Body of pancreas (tissue), 4 donors: ENCODE measurements at regions not wholly inside any gene's neighbourhood (a gene's known extent, or its start where the extent isn't known, plus 50 kb on each side); places are given as distances from the start of the nearest gene placed in this dataset.

Source experiments
- ATAC-seq: fragments of 150-250 bp; one replicate; pipeline ENCODE4 v1.9.1; 2016
- DNase-seq, 4 donors: peaks; one replicate each; pipeline ENCODE4 v3.0.0-alpha.2; 2019
- H3K27ac ChIP-seq, 4 donors: fragments of 200-600 bp; sonication (generic); 1 replicate in 3 of 4; 2 replicates in 1 of 4; pipeline versions ENCODE4 v1.5.1 to v1.6.1; 2016 to 2019; ENCODE audit warnings: mild to moderate bottlenecking in 1 of 4, mixed read lengths in 1 of 4, moderate library complexity in 1 of 4
- H3K27me3 ChIP-seq, 2 donors: fragments of 200-600 bp; sonication (generic); one replicate each; pipeline ENCODE4 v1.6.0; 2016; ENCODE audit warnings: mild to moderate bottlenecking in 1 of 2
- H3K36me3 ChIP-seq, 2 donors: fragments of 200-600 bp; sonication (generic); replicated peaks in 1 of 2; 2 replicates each; pipeline ENCODE4 v1.5.1; 2016; ENCODE audit warnings: low read depth in 2 of 2; ENCODE audit not compliant: insufficient read depth in 1 of 2
- H3K4me1 ChIP-seq: fragments of 200-600 bp; sonication (generic); one replicate; pipeline ENCODE4 v1.6.0; 2016
- H3K4me3 ChIP-seq, 2 donors: fragments of 200-600 bp; sonication (generic); 1 replicate in 1 of 2; 2 replicates in 1 of 2; pipeline ENCODE4 v1.5.1; 2016 to 2019
- H3K9me3 ChIP-seq, 3 donors: fragments of 200-600 bp; sonication (generic); 1 replicate in 2 of 3; 2 replicates in 1 of 3; pipeline ENCODE4 v1.5.1; 2016
- POLR2A ChIP-seq, 3 donors: fragments of 450-650 bp; IDR thresholded peaks; one replicate each; pipeline ENCODE4 v1.6.1; 2016; ENCODE audit warnings: antibody characterized with exemption in 3 of 3, mild to moderate bottlenecking in 2 of 3
- WGBS, 2 donors: methylation state at CpG; one replicate each; pipeline ENCODE4 v1.1.5; 2017; 5-methylcytosine and 5-hydroxymethylcytosine counted together
- intact Hi-C: fragments of 100-400 bp; cut with DNase I; formaldehyde crosslinking; loops from one replicate; pipeline ENCODE4 v1.15.1; 2023
- TF ChIP-seq, protein P1 (sequence below), 7 experiments: fragments of 450-650 bp in 4 of 7; fragments of 200-600 bp in 3 of 7; sonication (generic) in 3 of 7; IDR thresholded peaks; one replicate each; pipeline ENCODE4 v1.5.1; 2016 to 2019; ENCODE audit warnings: antibody characterized with exemption in 7 of 7

DNA sequence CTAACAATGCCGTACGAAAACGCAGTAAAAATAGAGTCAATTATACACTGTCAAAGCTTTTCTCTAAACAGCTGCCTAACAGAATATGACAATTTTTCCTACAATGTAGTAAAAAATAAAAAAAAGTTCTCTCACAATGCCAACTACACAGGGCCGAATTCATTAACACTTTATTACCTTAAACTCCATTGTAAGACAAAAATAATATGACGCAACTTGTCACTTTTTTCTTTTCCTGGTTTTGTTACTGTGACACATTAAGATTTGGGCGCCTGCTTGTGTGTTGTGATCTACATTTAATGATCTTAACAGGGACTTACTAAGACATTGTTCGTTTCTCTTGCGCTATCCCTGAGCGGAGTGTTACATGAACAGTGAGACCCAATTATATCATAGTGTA, 204.1 kb downstream of the INSC start:
- H3K4me3 ChIP-seq = no peak overlapping the region
- TF ChIP-seq, protein P1, sequence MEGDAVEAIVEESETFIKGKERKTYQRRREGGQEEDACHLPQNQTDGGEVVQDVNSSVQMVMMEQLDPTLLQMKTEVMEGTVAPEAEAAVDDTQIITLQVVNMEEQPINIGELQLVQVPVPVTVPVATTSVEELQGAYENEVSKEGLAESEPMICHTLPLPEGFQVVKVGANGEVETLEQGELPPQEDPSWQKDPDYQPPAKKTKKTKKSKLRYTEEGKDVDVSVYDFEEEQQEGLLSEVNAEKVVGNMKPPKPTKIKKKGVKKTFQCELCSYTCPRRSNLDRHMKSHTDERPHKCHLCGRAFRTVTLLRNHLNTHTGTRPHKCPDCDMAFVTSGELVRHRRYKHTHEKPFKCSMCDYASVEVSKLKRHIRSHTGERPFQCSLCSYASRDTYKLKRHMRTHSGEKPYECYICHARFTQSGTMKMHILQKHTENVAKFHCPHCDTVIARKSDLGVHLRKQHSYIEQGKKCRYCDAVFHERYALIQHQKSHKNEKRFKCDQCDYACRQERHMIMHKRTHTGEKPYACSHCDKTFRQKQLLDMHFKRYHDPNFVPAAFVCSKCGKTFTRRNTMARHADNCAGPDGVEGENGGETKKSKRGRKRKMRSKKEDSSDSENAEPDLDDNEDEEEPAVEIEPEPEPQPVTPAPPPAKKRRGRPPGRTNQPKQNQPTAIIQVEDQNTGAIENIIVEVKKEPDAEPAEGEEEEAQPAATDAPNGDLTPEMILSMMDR (IDR thresholded peaks at IDR 0.05) = no peak
- TF ChIP-seq POLR2A (IDR thresholded peaks at IDR 0.05) = no peak
- no peaks in the 10 kb centered on the region for H3K36me3 ChIP-seq
- DNase-seq = no peak
- H3K27ac ChIP-seq = no peak overlapping the region
- no peaks in the 10 kb centered on the region for H3K4me1 ChIP-seq
- 86 to 91% methylated on average over 9 of the region's 9 CpGs for WGBS, 2 donors
- H3K27me3 ChIP-seq = no peaks in the 10 kb centered on the region
- ATAC-seq = no peak
- intact Hi-C loops = no loop called here
- H3K9me3 ChIP-seq = no peaks in the 10 kb centered on the region

DNA sequence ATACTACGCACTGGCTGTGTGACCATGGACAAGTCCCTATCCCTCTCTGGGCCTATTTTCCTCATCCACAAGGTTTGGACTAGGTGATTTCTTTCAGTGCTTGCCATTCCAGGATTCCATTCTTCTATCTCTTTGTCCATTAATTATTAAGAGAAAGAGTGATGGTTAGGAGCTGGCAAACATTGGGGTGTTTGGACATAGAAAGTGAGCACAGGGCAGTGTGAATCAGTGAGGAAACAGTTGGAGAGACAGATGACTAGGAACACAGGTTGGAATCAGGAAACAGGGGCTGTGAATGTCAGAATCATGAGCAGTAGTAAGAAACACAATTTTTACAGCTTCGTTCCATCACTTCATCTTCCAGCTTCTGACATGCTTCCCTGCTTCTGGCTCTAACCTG, 211.8 kb downstream of the INSC start:
- no peak overlapping the region for H3K27ac ChIP-seq
- 69 to 79% methylated on average over 2 of the region's 2 CpGs for WGBS, 2 donors
- ATAC-seq (no peak), DNase-seq (no peak)
- TF ChIP-seq, protein P1 (IDR thresholded peaks at IDR 0.05) = no peak
- TF ChIP-seq POLR2A (IDR thresholded peaks at IDR 0.05) = no peak
- no peaks in the 10 kb centered on the region for H3K36me3 ChIP-seq
- H3K27me3 ChIP-seq = no peaks in the 10 kb centered on the region
- no peak overlapping the region for H3K4me3 ChIP-seq
- no peaks in the 10 kb centered on the region for H3K4me1 ChIP-seq
- no peaks in the 10 kb centered on the region for H3K9me3 ChIP-seq
- intact Hi-C loops = loop anchor here (5.0 kb wide), 1 partner anchor 1286 kb away; no protein-coding TSS in a partner anchor

DNA sequence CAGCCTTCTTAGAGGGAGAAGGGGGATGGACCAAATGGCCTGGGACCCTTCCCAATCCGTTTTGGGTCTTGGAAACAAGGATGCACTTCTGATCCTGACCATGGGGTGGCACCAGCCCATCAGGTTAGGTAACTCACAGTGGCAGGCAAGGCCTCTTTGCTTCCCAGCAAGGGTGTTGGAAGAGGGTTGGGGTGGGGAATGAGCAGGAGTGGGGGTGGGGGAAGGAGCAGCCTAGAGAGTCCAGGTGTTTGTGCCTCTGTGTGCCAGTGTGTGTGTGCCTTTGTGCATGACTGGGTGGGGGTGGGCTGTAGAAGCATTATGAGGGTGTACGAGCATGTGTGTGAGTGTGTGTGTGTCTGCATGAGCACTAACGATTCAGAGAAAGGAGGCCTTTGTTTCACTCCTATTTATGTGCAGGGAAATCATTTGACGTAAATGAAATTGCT, 213.1 kb downstream of the INSC start:
- H3K27me3 ChIP-seq = no peaks in the 10 kb centered on the region
- intact Hi-C loops = loop anchor here (5.0 kb wide), 1 partner anchor 1284 kb away; no protein-coding TSS in a partner anchor
- no peak overlapping the region for H3K4me3 ChIP-seq
- ATAC-seq = peak; percentile 75
- TF ChIP-seq POLR2A (IDR thresholded peaks at IDR 0.05) = no peak
- TF ChIP-seq, protein P1 (IDR thresholded peaks at IDR 0.05) = peak; percentile 15 to 66 (median 60)
- no peaks in the 10 kb centered on the region for H3K4me1 ChIP-seq
- 45 to 51% methylated on average over 4 of the region's 4 CpGs for WGBS, 2 donors
- no peak overlapping the region for H3K27ac ChIP-seq
- H3K36me3 ChIP-seq = no peaks in the 10 kb centered on the region
- H3K9me3 ChIP-seq = no peaks in the 10 kb centered on the region
- DNase-seq = peak; percentile 57 to 74 (median 60)

DNA sequence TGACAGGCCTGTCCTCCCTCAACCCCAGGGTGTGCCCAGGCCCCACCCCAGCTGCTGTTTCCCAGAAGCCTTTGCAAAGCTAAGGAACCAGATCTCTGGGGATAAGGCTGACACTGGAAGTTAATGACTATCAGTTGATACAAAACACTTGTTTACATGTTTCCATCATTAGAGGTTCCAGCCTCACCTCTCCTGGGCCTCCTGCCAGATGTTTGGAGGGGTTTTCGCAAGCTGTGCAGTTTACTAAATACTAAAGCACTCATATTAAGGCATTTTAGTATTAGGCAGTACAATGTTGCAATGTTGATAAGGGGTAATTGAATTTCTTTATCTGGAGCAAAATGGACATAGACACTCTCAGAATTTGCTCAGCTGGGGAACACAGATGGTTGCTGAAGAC, 218.7 kb downstream of the INSC start:
- no peak for DNase-seq
- no peaks in the 10 kb centered on the region for H3K36me3 ChIP-seq
- TF ChIP-seq, protein P1 (IDR thresholded peaks at IDR 0.05) = no peak
- TF ChIP-seq POLR2A (IDR thresholded peaks at IDR 0.05) = no peak
- no peaks in the 10 kb centered on the region for H3K27me3 ChIP-seq
- H3K27ac ChIP-seq = no peak overlapping the region
- H3K4me3 ChIP-seq = no peak overlapping the region
- ATAC-seq = no peak
- no peaks in the 10 kb centered on the region for H3K4me1 ChIP-seq
- intact Hi-C loops = no loop called here
- H3K9me3 ChIP-seq = no peaks in the 10 kb centered on the region
- 78 to 83% methylated on average over 1 of the region's 1 CpG for WGBS, 2 donors

- Histone ChIP-seq H3K36me3 (no peaks in the 10 kb centered on the region), H3K9me3 (peaks cover 0 to 6% (median 0%) of the 10 kb centered on the region in 3 donors), H3K27me3 (no peaks in the 10 kb centered on the region), H3K27ac (no peak overlapping the region), H3K4me3 (no peak overlapping the region), H3K4me1 (no peaks in the 10 kb centered on the region)
- intact Hi-C loops = no loop called here
- TF ChIP-seq POLR2A (IDR thresholded peaks at IDR 0.05) = no peak
- TF ChIP-seq, protein P1 (IDR thresholded peaks at IDR 0.05) = no peak
- 54 to 63% methylated on average over 3 of the region's 3 CpGs for WGBS, 2 donors
- DNase-seq (no peak), ATAC-seq (no peak)
Measured at GRCh38 chr11:15334766-15335165, 220.0 kb downstream of the INSC start.
